Prostate gland (tissue), 2 donors: ENCODE measurements at regions not wholly inside any gene's neighbourhood (a gene's known extent, or its start where the extent isn't known, plus 50 kb on each side); places are given as distances from the start of the nearest gene placed in this dataset.

Experiments used
- DNase-seq: peaks from one replicate; pipeline ENCODE4 v3.0.0-alpha.2; 2019; ENCODE audit warnings: low spot score
- H3K27ac ChIP-seq, 2 donors: fragments of 200-600 bp; sonication (generic); 2 replicates each; pipeline ENCODE4 v1.5.1; 2017 to 2019
- H3K27me3 ChIP-seq: fragments of 200-600 bp; sonication (generic); replicated peaks from 2 replicates; pipeline ENCODE4 v1.5.1; 2019; ENCODE audit not compliant: insufficient read depth
- H3K36me3 ChIP-seq, 2 donors: fragments of 200-600 bp; sonication (generic); 1 replicate in 1 of 2; 2 replicates in 1 of 2; pipeline versions ENCODE4 v1.5.1 to v1.8.1; 2017 to 2019
- H3K4me1 ChIP-seq: fragments of 200-600 bp; sonication (generic); replicated peaks from 2 replicates; pipeline ENCODE4 v1.5.1; 2019
- H3K4me3 ChIP-seq, 2 donors: fragments of 200-600 bp; sonication (generic); 2 replicates each; pipeline ENCODE4 v1.5.1; 2017 to 2019
- H3K9me3 ChIP-seq: fragments of 200-600 bp; sonication (generic); 2 replicates; pipeline ENCODE4 v1.5.1; 2017
- POLR2A ChIP-seq: fragments of 450-650 bp; IDR thresholded peaks from one replicate; pipeline ENCODE4 v1.6.1; 2016; ENCODE audit warnings: antibody characterized with exemption, mild to moderate bottlenecking
- POLR2AphosphoS5 ChIP-seq: sonication (generic); formaldehyde crosslinking; IDR thresholded peaks from one replicate; pipeline ENCODE4 v1.6.1; 2017; ENCODE audit warnings: antibody characterized with exemption
- WGBS: methylation state at CpG from one replicate; pipeline ENCODE4 v1.1.5; 2018; 5-methylcytosine and 5-hydroxymethylcytosine counted together
- intact Hi-C: fragments of 100-400 bp; cut with DNase I; formaldehyde crosslinking; loops from one replicate; pipeline ENCODE4 v1.14.2; 2022
- TF ChIP-seq, protein P1 (sequence below), 4 experiments: fragments of 200-600 bp in 2 of 4; fragments of 450-650 bp in 2 of 4; sonication (generic) in 2 of 4; IDR thresholded peaks; 1 replicate in 3 of 4; 2 replicates in 1 of 4; pipeline ENCODE4 v1.5.1; 2016 to 2019; ENCODE audit warnings: antibody characterized with exemption in 4 of 4, mild to moderate bottlenecking in 2 of 4, moderate library complexity in 2 of 4

DNA sequence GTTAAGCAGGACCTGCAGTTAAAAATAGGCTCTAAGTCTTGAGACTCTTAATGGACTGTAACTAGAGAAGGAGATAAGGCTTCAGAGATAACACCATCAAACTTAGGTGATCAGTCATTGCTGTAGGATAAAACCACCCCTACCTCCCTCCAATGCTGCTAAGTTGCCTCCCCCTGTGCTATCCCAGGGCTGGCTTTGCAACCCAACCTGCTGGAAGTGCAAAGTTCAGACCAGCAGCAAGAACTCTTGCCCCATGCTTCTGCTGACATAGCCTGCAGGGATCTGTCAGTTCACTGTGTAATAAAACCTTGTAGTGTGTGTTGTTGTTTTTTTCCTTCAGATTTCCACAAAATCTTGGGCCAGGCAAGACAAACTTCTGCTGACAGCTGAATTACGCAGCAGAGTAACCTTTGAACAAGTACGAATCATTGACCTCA, 57.4 kb upstream of the EPB41L3 start:
- no peak for DNase-seq
- H3K36me3 ChIP-seq = no peaks in the 10 kb centered on the region
- no peaks in the 10 kb centered on the region for H3K9me3 ChIP-seq
- no peaks in the 10 kb centered on the region for H3K27me3 ChIP-seq
- no peak overlapping the region for H3K4me3 ChIP-seq
- intact Hi-C loops = no loop called here
- no peaks in the 10 kb centered on the region for H3K4me1 ChIP-seq
- 67% methylated on average over 2 of the region's 2 CpGs for WGBS
- no peak overlapping the region for H3K27ac ChIP-seq
- TF ChIP-seq POLR2AphosphoS5 = no peak
- TF ChIP-seq, protein P1, sequence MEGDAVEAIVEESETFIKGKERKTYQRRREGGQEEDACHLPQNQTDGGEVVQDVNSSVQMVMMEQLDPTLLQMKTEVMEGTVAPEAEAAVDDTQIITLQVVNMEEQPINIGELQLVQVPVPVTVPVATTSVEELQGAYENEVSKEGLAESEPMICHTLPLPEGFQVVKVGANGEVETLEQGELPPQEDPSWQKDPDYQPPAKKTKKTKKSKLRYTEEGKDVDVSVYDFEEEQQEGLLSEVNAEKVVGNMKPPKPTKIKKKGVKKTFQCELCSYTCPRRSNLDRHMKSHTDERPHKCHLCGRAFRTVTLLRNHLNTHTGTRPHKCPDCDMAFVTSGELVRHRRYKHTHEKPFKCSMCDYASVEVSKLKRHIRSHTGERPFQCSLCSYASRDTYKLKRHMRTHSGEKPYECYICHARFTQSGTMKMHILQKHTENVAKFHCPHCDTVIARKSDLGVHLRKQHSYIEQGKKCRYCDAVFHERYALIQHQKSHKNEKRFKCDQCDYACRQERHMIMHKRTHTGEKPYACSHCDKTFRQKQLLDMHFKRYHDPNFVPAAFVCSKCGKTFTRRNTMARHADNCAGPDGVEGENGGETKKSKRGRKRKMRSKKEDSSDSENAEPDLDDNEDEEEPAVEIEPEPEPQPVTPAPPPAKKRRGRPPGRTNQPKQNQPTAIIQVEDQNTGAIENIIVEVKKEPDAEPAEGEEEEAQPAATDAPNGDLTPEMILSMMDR (IDR thresholded peaks at IDR 0.05) = no peak
- TF ChIP-seq POLR2A = no peak

GRCh38 chr18:5600378-5601071, 56.7 kb upstream of the EPB41L3 start:
- Histone ChIP-seq H3K9me3 (no peaks in the 10 kb centered on the region), H3K36me3 (no peaks in the 10 kb centered on the region), H3K27ac (no peak overlapping the region), H3K27me3 (no peaks in the 10 kb centered on the region), H3K4me1 (no peaks in the 10 kb centered on the region), H3K4me3 (no peak overlapping the region)
- intact Hi-C loops = no loop called here
- TF ChIP-seq, protein P1 (IDR thresholded peaks at IDR 0.05) = peak in 3 of 4 experiments; percentile 16 to 34 (median 23)
- TF ChIP-seq POLR2AphosphoS5 = no peak
- 31% methylated on average over 4 of the region's 4 CpGs for WGBS
- DNase-seq = no peak

- DNase-seq = no peak
- WGBS = 26% methylated on average over 2 of the region's 2 CpGs
- H3K27ac ChIP-seq = no peak overlapping the region
Measured at GRCh38 chr18:5596585-5596984, 52.8 kb upstream of the EPB41L3 start.

More at GRCh38 chr18:5596585-5596984, 52.8 kb upstream of the EPB41L3 start:
- intact Hi-C loops = no loop called here
- H3K36me3 ChIP-seq = no peaks in the 10 kb centered on the region
- no peaks in the 10 kb centered on the region for H3K9me3 ChIP-seq
- H3K27me3 ChIP-seq = no peaks in the 10 kb centered on the region
- TF ChIP-seq, protein P1 (IDR thresholded peaks at IDR 0.05) = no peak
- TF ChIP-seq POLR2AphosphoS5 (no peak), POLR2A (no peak)
- H3K4me3 ChIP-seq = no peak overlapping the region
- no peaks in the 10 kb centered on the region for H3K4me1 ChIP-seq
